HG02973 (cell line): ENCODE measurements at regions not wholly inside any gene's neighbourhood (a gene's known extent, or its start where the extent isn't known, plus 50 kb on each side); places are given as distances from the start of the nearest gene placed in this dataset.

Experiments
- ATAC-seq: cut with Tn5 transposase; IDR thresholded peaks from one replicate; pipeline ENCODE4 v1.9.1; 2021; ENCODE audit warnings: moderate library complexity; ENCODE audit not compliant: unreplicated experiment

- no peak for ATAC-seq
These were observed 156.1 kb downstream of the CHD9NB start for GRCh38 chr16:52896478-52897164.

- no peak for ATAC-seq
These were observed 178.7 kb downstream of the CHD9NB start for GRCh38 chr16:52874042-52874441.

GRCh38 chr16:52872731-52873130, 180.0 kb downstream of the CHD9NB start:
- ATAC-seq: no peak

GRCh38 chr16:52871481-52871880, 181.2 kb downstream of the CHD9NB start:
- ATAC-seq: no peak

GRCh38 chr16:52869243-52869642, 183.5 kb downstream of the CHD9NB start:
- no peak for ATAC-seq

GRCh38 chr16:52863000-52863399, 189.7 kb downstream of the CHD9NB start:
- ATAC-seq: no peak

- no peak for ATAC-seq
These were observed 191.1 kb downstream of the CHD9NB start for GRCh38 chr16:52861614-52862022.

- ATAC-seq: no peak
These were observed 197.2 kb downstream of the CHD9NB start for GRCh38 chr16:52855463-52855862.

- no peak for ATAC-seq
These were observed 199.7 kb downstream of the CHD9NB start for GRCh38 chr16:52852978-52853377.

GRCh38 chr16:52851211-52851740, 201.4 kb downstream of the CHD9NB start:
- ATAC-seq: no peak

- no peak for ATAC-seq
These were observed 209.3 kb downstream of the CHD9NB start for GRCh38 chr16:52843381-52843780.

- no peak for ATAC-seq
These were observed 215.4 kb downstream of the CHD9NB start for GRCh38 chr16:52837251-52837650.

- no peak for ATAC-seq
These were observed 217.8 kb downstream of the CHD9NB start for GRCh38 chr16:52834736-52835465.

- ATAC-seq: no peak
These were observed 219.9 kb downstream of the CHD9NB start for GRCh38 chr16:52832771-52833170.

GRCh38 chr16:52827456-52827855, 225.2 kb downstream of the CHD9NB start:
- ATAC-seq: no peak

- ATAC-seq: no peak
These were observed 226.8 kb downstream of the CHD9NB start for GRCh38 chr16:52825892-52826291.

- ATAC-seq: no peak
These were observed 232.9 kb downstream of the CHD9NB start for GRCh38 chr16:52819808-52820207.

GRCh38 chr16:52819405-52819804, 233.3 kb downstream of the CHD9NB start:
- no peak for ATAC-seq

- no peak for ATAC-seq
These were observed 235.0 kb downstream of the CHD9NB start for GRCh38 chr16:52817696-52818095.

GRCh38 chr16:52816993-52817392, 235.7 kb downstream of the CHD9NB start:
- ATAC-seq: no peak

- ATAC-seq: no peak
These were observed 239.8 kb downstream of the CHD9NB start for GRCh38 chr16:52812678-52813556.
